ENCODE measurements at regions not wholly inside any gene's neighbourhood (a gene's known extent, or its start where the extent isn't known, plus 50 kb on each side); places are given as distances from the start of the nearest gene placed in this dataset.

GRCh38 chr6:22849921-22850320 is 280.6 kb downstream of the HDGFL1 start:
- TF ChIP-seq CTCF (IDR thresholded peaks at IDR 0.05) (no peak), EP300 (IDR thresholded peaks at IDR 0.05) (no peak)

All from tibial nerve (tissue), 4 donors.